ENCODE measurements at regions not wholly inside any gene's neighbourhood (a gene's known extent, or its start where the extent isn't known, plus 50 kb on each side); places are given as distances from the start of the nearest gene placed in this dataset.

GRCh38 chr1:200332716-200333115 lies 77.1 kb downstream of the ZNF281 start:
- TF ChIP-seq MEF2D (CRISPR knock-in tag; IDR thresholded peaks at IDR 0.05) (no peak), SP4 (CRISPR knock-in tag; IDR thresholded peaks at IDR 0.05) (no peak), MLLT10 (CRISPR knock-in tag; IDR thresholded peaks at IDR 0.05) (no peak), USF2 (IDR thresholded peaks at IDR 0.05; ENCODE audit: low read depth, low read length) (no peak), USF2 (CRISPR knock-in tag; IDR thresholded peaks at IDR 0.05; ENCODE audit: borderline replicate concordance) (no peak), TBL1XR1 (IDR thresholded peaks at IDR 0.05; ENCODE audit: borderline replicate concordance, low read length, partially characterized antibody) (no peak), CAMTA2 (CRISPR knock-in tag; IDR thresholded peaks at IDR 0.05; ENCODE audit: borderline replicate concordance) (no peak), ZBTB43 (CRISPR knock-in tag; conservative IDR thresholded peaks at IDR 0.05) (no peak), SRF (IDR thresholded peaks at IDR 0.05; ENCODE audit: low read depth, low read length) (no peak), EP300 (IDR thresholded peaks at IDR 0.05; ENCODE audit: low read depth in 2 of 2, low read length in 2 of 2) (no peak), EP300 (CRISPR knock-in tag; IDR thresholded peaks at IDR 0.05; ENCODE audit: borderline replicate concordance) (no peak), HNRNPLL (IDR thresholded peaks at IDR 0.05; ENCODE audit: low read depth, low read length, poor library complexity, severe bottlenecking) (no peak), POLR2AphosphoS5 (IDR thresholded peaks at IDR 0.05; ENCODE audit: low read depth, low read length) (no peak)

Measured in HepG2 (cell line).